ENCODE measurements at regions not wholly inside any gene's neighbourhood (a gene's known extent, or its start where the extent isn't known, plus 50 kb on each side); places are given as distances from the start of the nearest gene placed in this dataset.
"Not testable (repeated sequence)": the region's sequence is repeated elsewhere in the genome, so short reads cannot be mapped to it uniquely, and the experiment has no call there.

DNA sequence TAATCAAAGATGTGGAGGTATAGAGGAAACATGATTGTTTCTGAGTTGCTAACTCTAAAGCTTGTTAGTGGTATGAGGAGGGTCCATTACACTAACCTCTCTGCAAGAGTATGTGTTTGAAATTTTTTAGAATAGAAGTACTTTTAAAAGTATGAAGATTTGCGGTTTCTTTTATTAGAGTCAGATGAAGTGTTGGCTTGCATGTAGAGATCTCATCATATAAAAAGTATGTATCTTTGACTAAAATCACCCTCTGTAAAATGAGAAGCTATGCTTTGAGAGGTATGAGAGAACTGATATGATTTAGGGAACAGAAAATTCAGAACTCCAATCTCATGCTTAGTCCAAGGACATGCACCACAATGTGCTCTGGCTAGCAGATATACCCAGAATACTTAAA, 140.4 kb upstream of the MBNL1 start:
- no peak overlapping the region for H3K4me3 ChIP-seq (ENCODE audit: low read length in 2 of 2)
- no peaks in the 10 kb centered on the region for H3K27me3 ChIP-seq (ENCODE audit: control insufficient read depth in 2 of 2, insufficient read depth in 2 of 2, low read length in 2 of 2)
- no peak overlapping the region for H3K9ac ChIP-seq (ENCODE audit: low read depth in 1 of 2, low read length in 2 of 2)
- H3K4me1 ChIP-seq (ENCODE audit: control insufficient read depth in 2 of 2, insufficient read depth in 2 of 2, low read length in 2 of 2), result no peaks in the 10 kb centered on the region
- H3K9me3 ChIP-seq (ENCODE audit: control insufficient read depth in 2 of 2, low read length in 2 of 2), result no peaks in the 10 kb centered on the region
- H3K36me3 ChIP-seq (ENCODE audit: control insufficient read depth in 2 of 2, insufficient read depth in 2 of 2, low read length in 2 of 2), result no peaks in the 10 kb centered on the region
- no peak overlapping the region for H3K27ac ChIP-seq (ENCODE audit: low read depth in 2 of 2, low read length in 2 of 2)

GRCh38 chr3:152139651-152140050, 129.1 kb upstream of the MBNL1 start:
- Histone ChIP-seq H3K9me3 (ENCODE audit: control insufficient read depth in 2 of 2, low read length in 2 of 2) (no peaks in the 10 kb centered on the region), H3K36me3 (ENCODE audit: control insufficient read depth in 2 of 2, insufficient read depth in 2 of 2, low read length in 2 of 2) (no peaks in the 10 kb centered on the region), H3K27me3 (ENCODE audit: control insufficient read depth in 2 of 2, insufficient read depth in 2 of 2, low read length in 2 of 2) (no peaks in the 10 kb centered on the region), H3K4me3 (ENCODE audit: low read length in 2 of 2) (no peak overlapping the region), H3K4me1 (ENCODE audit: control insufficient read depth in 2 of 2, insufficient read depth in 2 of 2, low read length in 2 of 2) (no peaks in the 10 kb centered on the region), H3K9ac (ENCODE audit: low read depth in 1 of 2, low read length in 2 of 2) (no peak overlapping the region), H3K27ac (ENCODE audit: low read depth in 2 of 2, low read length in 2 of 2) (no peak overlapping the region)

GRCh38 chr3:152146461-152146860, 122.3 kb upstream of the MBNL1 start:
- Histone ChIP-seq H3K27ac (ENCODE audit: low read depth in 2 of 2, low read length in 2 of 2) (no peak overlapping the region), H3K4me3 (ENCODE audit: low read length in 2 of 2) (no peak overlapping the region), H3K4me1 (ENCODE audit: control insufficient read depth in 2 of 2, insufficient read depth in 2 of 2, low read length in 2 of 2) (peaks cover 0 to 2% of the 10 kb centered on the region in 2 donors), H3K9ac (ENCODE audit: low read depth in 1 of 2, low read length in 2 of 2) (no peak overlapping the region), H3K27me3 (ENCODE audit: control insufficient read depth in 2 of 2, insufficient read depth in 2 of 2, low read length in 2 of 2) (no peaks in the 10 kb centered on the region), H3K9me3 (ENCODE audit: control insufficient read depth in 2 of 2, low read length in 2 of 2) (no peaks in the 10 kb centered on the region), H3K36me3 (ENCODE audit: control insufficient read depth in 2 of 2, insufficient read depth in 2 of 2, low read length in 2 of 2) (no peaks in the 10 kb centered on the region)

- no peak overlapping the region for H3K4me3 ChIP-seq (ENCODE audit: low read length in 2 of 2)
- no peaks in the 10 kb centered on the region for H3K9me3 ChIP-seq (ENCODE audit: control insufficient read depth in 2 of 2, low read length in 2 of 2)
- H3K27me3 ChIP-seq (ENCODE audit: control insufficient read depth in 2 of 2, insufficient read depth in 2 of 2, low read length in 2 of 2), result no peaks in the 10 kb centered on the region
- no peaks in the 10 kb centered on the region for H3K36me3 ChIP-seq (ENCODE audit: control insufficient read depth in 2 of 2, insufficient read depth in 2 of 2, low read length in 2 of 2)
- peaks cover 0 to 3% of the 10 kb centered on the region in 2 donors for H3K4me1 ChIP-seq (ENCODE audit: control insufficient read depth in 2 of 2, insufficient read depth in 2 of 2, low read length in 2 of 2)
- H3K27ac ChIP-seq (ENCODE audit: low read depth in 2 of 2, low read length in 2 of 2), result no peak overlapping the region
- H3K9ac ChIP-seq (ENCODE audit: low read depth in 1 of 2, low read length in 2 of 2), result no peak overlapping the region
These were observed 121.0 kb upstream of the MBNL1 start for GRCh38 chr3:152147748-152148147.

GRCh38 chr3:152148579-152148978, 120.2 kb upstream of the MBNL1 start:
- H3K9ac ChIP-seq (ENCODE audit: low read depth in 1 of 2, low read length in 2 of 2), result no peak overlapping the region
- no peaks in the 10 kb centered on the region for H3K27me3 ChIP-seq (ENCODE audit: control insufficient read depth in 2 of 2, insufficient read depth in 2 of 2, low read length in 2 of 2)
- H3K9me3 ChIP-seq (ENCODE audit: control insufficient read depth in 2 of 2, low read length in 2 of 2), result no peaks in the 10 kb centered on the region
- H3K4me3 ChIP-seq (ENCODE audit: low read length in 2 of 2), result no peak overlapping the region
- no peak overlapping the region for H3K27ac ChIP-seq (ENCODE audit: low read depth in 2 of 2, low read length in 2 of 2)
- H3K36me3 ChIP-seq (ENCODE audit: control insufficient read depth in 2 of 2, insufficient read depth in 2 of 2, low read length in 2 of 2), result no peaks in the 10 kb centered on the region
- H3K4me1 ChIP-seq (ENCODE audit: control insufficient read depth in 2 of 2, insufficient read depth in 2 of 2, low read length in 2 of 2), result peaks cover 0 to 3% of the 10 kb centered on the region in 2 donors

DNA sequence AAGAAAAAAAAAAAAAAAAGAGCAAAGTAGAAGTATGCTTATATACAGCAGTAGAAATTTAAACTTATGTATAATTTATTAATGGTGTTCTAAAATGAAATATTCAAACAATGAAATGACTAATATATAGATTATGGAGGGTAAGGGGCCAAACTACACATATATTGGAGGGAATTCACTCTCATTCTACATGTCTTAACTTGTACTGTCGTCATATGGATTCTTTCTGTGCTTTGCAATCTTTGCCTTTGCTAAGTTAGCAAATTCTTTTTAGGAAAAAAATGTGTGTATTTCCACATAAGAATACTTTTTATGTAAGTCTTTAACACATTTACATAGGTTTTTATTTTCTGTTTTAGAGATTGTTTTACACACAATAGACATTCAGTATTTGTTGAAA, 118.9 kb upstream of the MBNL1 start:
- Histone ChIP-seq H3K9me3 (ENCODE audit: control insufficient read depth in 2 of 2, low read length in 2 of 2) (no peaks in the 10 kb centered on the region), H3K4me1 (ENCODE audit: control insufficient read depth in 2 of 2, insufficient read depth in 2 of 2, low read length in 2 of 2) (peaks cover 0 to 3% of the 10 kb centered on the region in 2 donors), H3K27ac (ENCODE audit: low read depth in 2 of 2, low read length in 2 of 2) (no peak overlapping the region), H3K9ac (ENCODE audit: low read depth in 1 of 2, low read length in 2 of 2) (no peak overlapping the region), H3K4me3 (ENCODE audit: low read length in 2 of 2) (no peak overlapping the region), H3K36me3 (ENCODE audit: control insufficient read depth in 2 of 2, insufficient read depth in 2 of 2, low read length in 2 of 2) (no peaks in the 10 kb centered on the region), H3K27me3 (ENCODE audit: control insufficient read depth in 2 of 2, insufficient read depth in 2 of 2, low read length in 2 of 2) (no peaks in the 10 kb centered on the region)

DNA sequence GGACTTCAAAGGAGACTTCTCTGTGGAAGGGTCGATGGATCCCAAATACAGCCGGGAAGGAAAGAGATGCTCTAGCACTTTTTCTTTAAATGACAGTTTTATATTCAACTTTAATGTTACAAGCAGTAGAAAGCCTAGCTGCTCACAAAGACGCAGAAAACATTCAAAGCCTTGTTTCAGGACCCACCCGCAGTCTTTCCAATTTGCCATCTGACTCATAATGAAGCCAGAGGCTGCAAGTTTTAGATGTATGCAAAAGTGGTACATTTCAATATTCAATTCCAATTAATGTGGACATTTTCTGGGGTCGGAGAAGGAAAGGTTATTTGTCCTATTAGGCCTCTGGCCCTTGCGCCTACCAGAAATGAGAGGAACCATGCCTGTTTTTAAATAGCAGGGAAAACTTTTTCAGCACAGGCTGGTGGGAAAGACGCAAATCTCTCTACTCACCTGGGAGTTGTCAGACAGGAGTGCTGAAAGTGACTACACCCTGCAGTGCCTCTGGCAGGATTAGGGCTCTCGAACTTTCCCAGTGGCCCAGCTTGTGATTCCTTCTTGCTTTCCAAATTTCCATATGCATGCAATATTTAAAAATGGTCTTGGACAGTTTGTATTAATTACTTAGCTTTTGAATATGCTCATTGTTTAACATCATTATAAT, 117.4 kb upstream of the MBNL1 start:
- no peak overlapping the region for H3K4me3 ChIP-seq (ENCODE audit: low read length in 2 of 2)
- no peaks in the 10 kb centered on the region for H3K36me3 ChIP-seq (ENCODE audit: control insufficient read depth in 2 of 2, insufficient read depth in 2 of 2, low read length in 2 of 2)
- peaks cover 0 to 3% of the 10 kb centered on the region in 2 donors for H3K4me1 ChIP-seq (ENCODE audit: control insufficient read depth in 2 of 2, insufficient read depth in 2 of 2, low read length in 2 of 2)
- H3K9me3 ChIP-seq (ENCODE audit: control insufficient read depth in 2 of 2, low read length in 2 of 2), result no peaks in the 10 kb centered on the region
- H3K27me3 ChIP-seq (ENCODE audit: control insufficient read depth in 2 of 2, insufficient read depth in 2 of 2, low read length in 2 of 2), result no peaks in the 10 kb centered on the region
- no peak overlapping the region for H3K9ac ChIP-seq (ENCODE audit: low read depth in 1 of 2, low read length in 2 of 2)
- no peak overlapping the region for H3K27ac ChIP-seq (ENCODE audit: low read depth in 2 of 2, low read length in 2 of 2)

GRCh38 chr3:152151877-152152765, 116.6 kb upstream of the MBNL1 start:
- not testable (repeated sequence) for H3K27me3 ChIP-seq (ENCODE audit: control insufficient read depth in 2 of 2, insufficient read depth in 2 of 2, low read length in 2 of 2); H3K4me3 ChIP-seq (ENCODE audit: low read length in 2 of 2); H3K9ac ChIP-seq (ENCODE audit: low read depth in 1 of 2, low read length in 2 of 2); H3K27ac ChIP-seq (ENCODE audit: low read depth in 2 of 2, low read length in 2 of 2); H3K36me3 ChIP-seq (ENCODE audit: control insufficient read depth in 2 of 2, insufficient read depth in 2 of 2, low read length in 2 of 2); H3K4me1 ChIP-seq (ENCODE audit: control insufficient read depth in 2 of 2, insufficient read depth in 2 of 2, low read length in 2 of 2); H3K9me3 ChIP-seq (ENCODE audit: control insufficient read depth in 2 of 2, low read length in 2 of 2)

GRCh38 chr3:152153115-152153514, 115.6 kb upstream of the MBNL1 start:
- H3K9ac ChIP-seq (ENCODE audit: low read depth in 1 of 2, low read length in 2 of 2); H3K4me3 ChIP-seq (ENCODE audit: low read length in 2 of 2); H3K36me3 ChIP-seq (ENCODE audit: control insufficient read depth in 2 of 2, insufficient read depth in 2 of 2, low read length in 2 of 2): not testable (repeated sequence)

GRCh38 chr3:152155246-152156020, 113.3 kb upstream of the MBNL1 start:
- Histone ChIP-seq H3K9ac (ENCODE audit: low read depth in 1 of 2, low read length in 2 of 2) (no peak overlapping the region), H3K36me3 (ENCODE audit: control insufficient read depth in 2 of 2, insufficient read depth in 2 of 2, low read length in 2 of 2) (no peaks in the 10 kb centered on the region), H3K27ac (ENCODE audit: low read depth in 2 of 2, low read length in 2 of 2) (no peak overlapping the region), H3K27me3 (ENCODE audit: control insufficient read depth in 2 of 2, insufficient read depth in 2 of 2, low read length in 2 of 2) (no peaks in the 10 kb centered on the region), H3K4me3 (ENCODE audit: low read length in 2 of 2) (no peak overlapping the region), H3K4me1 (ENCODE audit: control insufficient read depth in 2 of 2, insufficient read depth in 2 of 2, low read length in 2 of 2) (peaks cover 0 to 3% of the 10 kb centered on the region in 2 donors), H3K9me3 (ENCODE audit: control insufficient read depth in 2 of 2, low read length in 2 of 2) (no peaks in the 10 kb centered on the region)

More at GRCh38 chr3:152153115-152153514, 115.6 kb upstream of the MBNL1 start:
- not testable (repeated sequence) for H3K4me1 ChIP-seq (ENCODE audit: control insufficient read depth in 2 of 2, insufficient read depth in 2 of 2, low read length in 2 of 2); H3K9me3 ChIP-seq (ENCODE audit: control insufficient read depth in 2 of 2, low read length in 2 of 2); H3K27ac ChIP-seq (ENCODE audit: low read depth in 2 of 2, low read length in 2 of 2); H3K27me3 ChIP-seq (ENCODE audit: control insufficient read depth in 2 of 2, insufficient read depth in 2 of 2, low read length in 2 of 2)
